AG04449 (cell line): ENCODE measurements at regions not wholly inside any gene's neighbourhood (a gene's known extent, or its start where the extent isn't known, plus 50 kb on each side); places are given as distances from the start of the nearest gene placed in this dataset.

Experiments
- CTCF ChIA-PET: fragments of 350-600 bp; formaldehyde crosslinking; extraction: SDS; loops from one replicate; lab custom pipeline; 2021; ENCODE audit warnings: antibody characterized with exemption; lab: Yijun Ruan, JAX
- POLR2A ChIA-PET: fragments of 400-600, 350-600 bp; formaldehyde crosslinking; extraction: SDS; loops from one replicate; lab custom pipeline; 2020; ENCODE audit warnings: antibody characterized with exemption, inconsistent platforms; lab: Yijun Ruan, JAX
- DNase-seq: peaks from one replicate; pipeline ENCODE4 v3.0.0-alpha.2; 2010; ENCODE audit warnings: low read depth, low spot score
- H3K4me3 ChIP-seq: 2 replicates; pipeline ENCODE4 v1.5.1; 2011; ENCODE audit warnings: low read depth, mild to moderate bottlenecking, control low read depth, low read length
- CTCF ChIP-seq: IDR thresholded peaks from one replicate; pipeline ENCODE4 v1.5.1; 2011; ENCODE audit warnings: mild to moderate bottlenecking, moderate library complexity, low read length, control low read depth, inconsistent platforms; ENCODE audit not compliant: insufficient read depth; ENCODE audit errors: missing control alignments

GRCh38 chr21:15614766-15615165 is 115.0 kb upstream of the USP25 start:
- ChIA-PET POLR2A (no interaction called here), CTCF (no interaction called here)
- H3K4me3 ChIP-seq, result no peak overlapping the region
- no peak for TF ChIP-seq CTCF
- DNase-seq, result no peak

GRCh38 chr21:15616864-15617574 is 112.8 kb upstream of the USP25 start:
- POLR2A ChIA-PET, result no interaction called here
- DNase-seq, result no peak
- no peak for TF ChIP-seq CTCF
- H3K4me3 ChIP-seq, result no peak overlapping the region
- CTCF ChIA-PET, result no interaction called here

GRCh38 chr21:15617964-15618363 is 111.8 kb upstream of the USP25 start:
- CTCF ChIA-PET, result no interaction called here
- no peak overlapping the region for H3K4me3 ChIP-seq
- no peak for TF ChIP-seq CTCF
- POLR2A ChIA-PET, result no interaction called here
- no peak for DNase-seq

GRCh38 chr21:15620892-15621291 is 108.9 kb upstream of the USP25 start:
- no peak for TF ChIP-seq CTCF
- POLR2A ChIA-PET, result no interaction called here
- H3K4me3 ChIP-seq, result no peak overlapping the region
- CTCF ChIA-PET, result no interaction called here
- no peak for DNase-seq

GRCh38 chr21:15624646-15625045 is 105.1 kb upstream of the USP25 start:
- DNase-seq, result no peak
- ChIA-PET CTCF (no interaction called here), POLR2A (no interaction called here)
- TF ChIP-seq CTCF, result no peak
- H3K4me3 ChIP-seq, result no peak overlapping the region

GRCh38 chr21:15625363-15625762 is 104.4 kb upstream of the USP25 start:
- no peak for TF ChIP-seq CTCF
- H3K4me3 ChIP-seq, result no peak overlapping the region
- CTCF ChIA-PET, result no interaction called here
- POLR2A ChIA-PET, result no interaction called here
- DNase-seq, result no peak
